OCI-LY3 (cell line): ENCODE measurements at regions not wholly inside any gene's neighbourhood (a gene's known extent, or its start where the extent isn't known, plus 50 kb on each side); places are given as distances from the start of the nearest gene placed in this dataset.

Experiments used
- CTCF ChIP-seq: fragments of 200-600, 300-600 bp; sonication (generic); IDR thresholded peaks from 2 replicates; pipeline ENCODE4 v1.5.1; 2014; ENCODE audit warnings: antibody characterized with exemption, low read length, low read depth
- EZH2phosphoT487 ChIP-seq: fragments of 200-600 bp; shearing (Covaris generic); IDR thresholded peaks from 2 replicates; pipeline ENCODE4 v1.6.1; 2018; ENCODE audit warnings: antibody characterized with exemption, mixed run types, low read depth

- no peak for TF ChIP-seq CTCF
- TF ChIP-seq EZH2phosphoT487: no peak
These were observed 223.3 kb downstream of the UACA start for GRCh38 chr15:70539912-70540530.
